Neutrophil (primary cell): ENCODE measurements at regions not wholly inside any gene's neighbourhood (a gene's known extent, or its start where the extent isn't known, plus 50 kb on each side); places are given as distances from the start of the nearest gene placed in this dataset.

Experiments used
- H3K27ac ChIP-seq: fragments of 200-600 bp; sonication (generic); 2 replicates; pipeline ENCODE4 v1.5.1; 2016; ENCODE audit warnings: mild to moderate bottlenecking, moderate library complexity
- H3K27me3 ChIP-seq: fragments of 200-600 bp; sonication (generic); 2 replicates; pipeline ENCODE4 v1.6.0; 2016; ENCODE audit warnings: mild to moderate bottlenecking
- H3K36me3 ChIP-seq: fragments of 200-600 bp; sonication (generic); 2 replicates; pipeline ENCODE4 v1.5.1; 2017
- H3K4me1 ChIP-seq, 2 experiments: fragments of 200-600 bp in 1 of 2; sonication (generic) in 1 of 2; 1 replicate in 1 of 2; 2 replicates in 1 of 2; pipeline versions ENCODE4 v1.5.1 to v1.6.1; 2013 to 2016; ENCODE audit warnings: low read depth in 1 of 2, low read length in 1 of 2, mild to moderate bottlenecking in 1 of 2, moderate library complexity in 1 of 2; ENCODE audit not compliant: control insufficient read depth in 1 of 2, insufficient read depth in 1 of 2
- H3K4me3 ChIP-seq, 2 experiments: fragments of 200-600 bp in 1 of 2; sonication (generic) in 1 of 2; 1 replicate in 1 of 2; 2 replicates in 1 of 2; pipeline ENCODE4 v1.5.1; 2013 to 2016; ENCODE audit warnings: low read depth in 1 of 2, low read length in 1 of 2, mild to moderate bottlenecking in 1 of 2, moderate library complexity in 1 of 2
- H3K9me3 ChIP-seq: fragments of 200-600 bp; sonication (generic); 2 replicates; pipeline ENCODE4 v1.5.1; 2016
- TF ChIP-seq, protein P1 (sequence below): fragments of 200-600 bp; sonication (generic); IDR thresholded peaks from 2 replicates; pipeline ENCODE4 v1.5.1; 2016; ENCODE audit warnings: antibody characterized with exemption

DNA sequence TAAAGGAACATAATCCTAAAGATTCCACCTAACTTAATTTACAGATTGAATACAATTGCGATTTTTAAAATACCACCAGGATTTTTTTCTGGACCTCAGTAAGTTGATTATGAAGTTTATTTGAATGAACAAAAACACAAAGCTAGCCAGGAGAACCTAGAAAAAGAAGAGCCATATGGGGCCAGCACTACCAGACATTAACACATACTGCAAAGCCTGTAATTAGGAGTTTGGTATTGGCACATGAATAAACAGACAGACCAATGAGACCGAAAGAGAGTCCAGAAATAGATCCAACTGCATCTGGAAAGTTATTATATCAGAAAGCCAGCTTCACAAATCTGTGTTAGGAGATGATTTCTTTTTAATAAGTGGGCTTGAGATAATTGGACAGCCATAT lies 105.5 kb upstream of the CHST15 start:
- H3K9me3 ChIP-seq = no peaks in the 10 kb centered on the region

DNA sequence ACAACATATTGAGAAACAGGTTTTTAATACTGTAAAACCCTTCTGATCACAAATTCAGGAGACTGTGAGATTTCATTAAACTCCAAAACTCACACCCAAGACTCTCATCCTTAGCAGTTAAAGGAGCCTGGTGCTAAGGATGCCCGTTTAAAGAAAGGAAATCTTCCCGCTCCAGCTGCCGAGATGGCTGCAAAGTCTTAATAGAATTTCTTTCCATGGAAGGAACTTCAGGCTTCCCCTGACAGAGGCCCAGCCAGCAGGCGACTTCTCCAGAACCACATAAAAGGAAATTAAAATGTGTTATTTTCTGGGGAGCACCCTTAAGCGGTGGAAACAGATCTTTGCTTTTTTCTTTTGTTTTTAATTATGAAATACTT lies 104.7 kb upstream of the CHST15 start:
- Histone ChIP-seq H3K4me3 (no peak overlapping the region), H3K36me3 (no peaks in the 10 kb centered on the region), H3K9me3 (no peaks in the 10 kb centered on the region), H3K4me1 (peaks cover 5 to 8% of the 10 kb centered on the region in 2 experiments), H3K27me3 (peaks cover 15% of the 10 kb centered on the region), H3K27ac (no peak overlapping the region)
- TF ChIP-seq, protein P1, sequence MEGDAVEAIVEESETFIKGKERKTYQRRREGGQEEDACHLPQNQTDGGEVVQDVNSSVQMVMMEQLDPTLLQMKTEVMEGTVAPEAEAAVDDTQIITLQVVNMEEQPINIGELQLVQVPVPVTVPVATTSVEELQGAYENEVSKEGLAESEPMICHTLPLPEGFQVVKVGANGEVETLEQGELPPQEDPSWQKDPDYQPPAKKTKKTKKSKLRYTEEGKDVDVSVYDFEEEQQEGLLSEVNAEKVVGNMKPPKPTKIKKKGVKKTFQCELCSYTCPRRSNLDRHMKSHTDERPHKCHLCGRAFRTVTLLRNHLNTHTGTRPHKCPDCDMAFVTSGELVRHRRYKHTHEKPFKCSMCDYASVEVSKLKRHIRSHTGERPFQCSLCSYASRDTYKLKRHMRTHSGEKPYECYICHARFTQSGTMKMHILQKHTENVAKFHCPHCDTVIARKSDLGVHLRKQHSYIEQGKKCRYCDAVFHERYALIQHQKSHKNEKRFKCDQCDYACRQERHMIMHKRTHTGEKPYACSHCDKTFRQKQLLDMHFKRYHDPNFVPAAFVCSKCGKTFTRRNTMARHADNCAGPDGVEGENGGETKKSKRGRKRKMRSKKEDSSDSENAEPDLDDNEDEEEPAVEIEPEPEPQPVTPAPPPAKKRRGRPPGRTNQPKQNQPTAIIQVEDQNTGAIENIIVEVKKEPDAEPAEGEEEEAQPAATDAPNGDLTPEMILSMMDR = no peak

More for the DNA sequence above, 105.5 kb upstream of the CHST15 start:
- Histone ChIP-seq H3K36me3 (no peaks in the 10 kb centered on the region), H3K4me1 (peaks cover 4 to 5% of the 10 kb centered on the region in 2 experiments), H3K27ac (no peak overlapping the region), H3K4me3 (no peak overlapping the region), H3K27me3 (peaks cover 15% of the 10 kb centered on the region)
- TF ChIP-seq, protein P1 = no peak

DNA sequence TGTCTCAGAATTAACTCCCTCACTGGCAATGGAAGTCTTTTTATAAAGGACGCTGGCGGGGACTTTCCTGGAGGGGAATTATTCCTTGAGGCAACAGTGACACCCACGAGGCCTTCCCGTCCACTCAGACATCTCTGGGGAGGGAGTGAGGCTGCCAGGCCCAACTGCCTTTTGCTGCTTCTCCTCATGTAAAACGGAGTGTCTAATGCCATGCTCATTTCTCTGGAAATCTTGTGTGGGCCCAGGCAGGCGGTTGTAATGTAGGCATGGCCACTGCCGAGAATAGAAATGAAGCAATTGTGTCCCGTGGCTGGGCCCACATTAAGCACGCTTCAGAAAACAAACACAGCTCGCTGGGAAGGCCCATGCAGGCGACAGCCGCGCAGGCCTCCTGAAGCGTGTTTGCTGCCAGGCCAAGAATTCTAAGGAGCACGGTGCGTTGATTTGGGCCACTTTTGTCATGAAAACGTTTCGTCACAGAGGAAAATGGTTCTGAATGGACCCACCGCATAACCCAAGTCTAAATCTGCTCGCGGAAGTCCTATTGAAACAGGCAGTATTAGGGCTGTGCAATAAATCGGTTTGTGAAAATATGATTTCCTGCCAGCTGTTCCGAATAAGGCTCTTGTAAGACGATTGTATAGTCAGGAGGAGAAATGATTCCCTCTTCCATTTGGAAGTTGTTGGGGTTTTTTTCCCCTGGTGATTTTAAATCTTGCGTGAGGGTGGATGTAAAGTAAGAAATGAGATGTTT lies 104.2 kb upstream of the CHST15 start:
- H3K4me1 ChIP-seq = peaks cover 5 to 12% of the 10 kb centered on the region in 2 experiments
- peaks cover 15% of the 10 kb centered on the region for H3K27me3 ChIP-seq
- H3K4me3 ChIP-seq = no peak overlapping the region
- H3K9me3 ChIP-seq = no peaks in the 10 kb centered on the region
- H3K27ac ChIP-seq = no peak overlapping the region
- TF ChIP-seq, protein P1 = no peak
- H3K36me3 ChIP-seq = no peaks in the 10 kb centered on the region

DNA sequence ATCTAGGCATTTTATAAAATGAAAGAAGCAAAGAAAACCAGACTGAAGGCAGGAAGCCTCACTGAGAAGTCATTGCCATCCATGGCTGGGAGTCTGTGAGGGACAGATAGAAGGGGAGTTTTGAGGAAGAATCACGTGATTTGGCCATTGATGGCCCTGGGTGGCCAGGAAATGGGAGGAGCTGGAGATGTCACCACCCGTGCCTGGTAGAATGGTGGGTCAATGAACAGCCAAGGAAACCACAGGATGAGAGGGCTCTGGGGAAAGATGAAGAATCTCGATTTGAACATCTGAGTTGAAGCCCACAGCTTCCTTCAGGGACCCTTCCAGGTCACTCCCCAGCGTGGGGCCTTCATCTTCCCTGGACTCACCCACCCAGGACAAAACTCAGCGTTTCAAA lies 103.3 kb upstream of the CHST15 start:
- TF ChIP-seq, protein P1 = no peak
- no peaks in the 10 kb centered on the region for H3K36me3 ChIP-seq
- H3K27me3 ChIP-seq = peaks cover 15% of the 10 kb centered on the region
- peaks cover 5 to 12% of the 10 kb centered on the region in 2 experiments for H3K4me1 ChIP-seq
- H3K4me3 ChIP-seq = no peak overlapping the region
- no peaks in the 10 kb centered on the region for H3K9me3 ChIP-seq
- H3K27ac ChIP-seq = no peak overlapping the region

DNA sequence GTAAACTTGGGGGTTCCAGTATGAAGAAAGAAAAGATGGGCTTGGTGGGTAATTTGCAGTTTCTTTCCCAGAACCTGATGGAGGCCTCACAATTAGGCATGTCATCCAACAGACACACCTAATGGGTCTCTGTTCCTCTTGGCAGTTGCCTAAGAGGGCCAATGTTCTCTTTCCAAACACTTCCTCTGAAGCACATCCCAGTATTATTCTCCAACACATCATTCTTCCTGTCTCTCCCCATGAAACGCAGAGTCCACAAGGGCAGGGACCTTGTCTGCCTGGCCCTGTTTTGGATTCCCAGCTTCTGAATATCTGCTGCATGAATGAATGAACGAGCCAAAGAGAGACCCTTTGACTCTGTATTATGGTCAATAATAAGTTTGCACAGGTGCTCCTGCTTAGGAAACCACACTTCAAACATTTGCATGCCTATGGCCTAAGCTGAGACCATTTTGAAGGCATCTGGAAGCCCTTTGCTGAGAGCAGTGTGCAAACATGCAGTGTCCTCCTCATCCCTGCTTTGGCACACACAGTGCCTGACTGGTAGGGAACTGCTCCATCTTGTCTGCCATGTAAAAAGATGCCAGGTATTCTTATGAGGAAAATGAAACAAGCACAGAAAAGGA lies 100.9 kb upstream of the CHST15 start:
- peaks cover 5 to 12% of the 10 kb centered on the region in 2 experiments for H3K4me1 ChIP-seq
- peaks cover 14% of the 10 kb centered on the region for H3K27me3 ChIP-seq
- TF ChIP-seq, protein P1 = no peak
- no peaks in the 10 kb centered on the region for H3K9me3 ChIP-seq
- H3K27ac ChIP-seq = no peak overlapping the region
- H3K36me3 ChIP-seq = no peaks in the 10 kb centered on the region
- H3K4me3 ChIP-seq = no peak overlapping the region
